HepG2 (cell line): ENCODE measurements at regions not wholly inside any gene's neighbourhood (a gene's known extent, or its start where the extent isn't known, plus 50 kb on each side); places are given as distances from the start of the nearest gene placed in this dataset.

Experiments used
- CEBPG ChIP-seq: IDR thresholded peaks from 2 replicates; pipeline ENCODE4 v1.6.1; 2016
- HNF1B ChIP-seq: sonication (generic); formaldehyde crosslinking; IDR thresholded peaks from 2 replicates; pipeline ENCODE4 v1.5.1; 2020; ENCODE audit warnings: mild to moderate bottlenecking, moderate library complexity, missing genetic modification reagents
- HNRNPL ChIP-seq: fragments of 200-400 bp; formaldehyde crosslinking; IDR thresholded peaks from 2 replicates; pipeline ENCODE4 v1.6.1; 2017; ENCODE audit warnings: mild to moderate bottlenecking, low read depth, low read length
- NFE2L1 ChIP-seq: sonication (generic); formaldehyde crosslinking; IDR thresholded peaks from 2 replicates; pipeline ENCODE4 v1.4.0; 2020; ENCODE audit warnings: missing genetic modification reagents, mild to moderate bottlenecking, borderline replicate concordance
- PBX2 ChIP-seq: IDR thresholded peaks from 2 replicates; pipeline ENCODE4 v1.6.1; 2016; ENCODE audit warnings: control low read depth
- RAD21 ChIP-seq: fragments of 450-650 bp; formaldehyde crosslinking; IDR thresholded peaks from 2 replicates; pipeline ENCODE4 v1.5.0; 2020; ENCODE audit warnings: mild to moderate bottlenecking
- RARG ChIP-seq: sonication (generic); formaldehyde crosslinking; IDR thresholded peaks from 2 replicates; pipeline ENCODE4 v1.4.0; 2020; ENCODE audit warnings: low read depth, mild to moderate bottlenecking, missing genetic modification reagents
- SETDB1 ChIP-seq: sonication (generic); formaldehyde crosslinking; IDR thresholded peaks from 2 replicates; pipeline ENCODE4 v1.5.1; 2020; ENCODE audit warnings: missing genetic modification reagents, mild to moderate bottlenecking, borderline replicate concordance
- SIN3B ChIP-seq: fragments of 150-350 bp; IDR thresholded peaks from 2 replicates; pipeline ENCODE4 v1.6.1; 2014; ENCODE audit warnings: low read length
- THAP9 ChIP-seq: sonication (generic); formaldehyde crosslinking; IDR thresholded peaks from 2 replicates; pipeline ENCODE4; 2020; ENCODE audit warnings: missing genetic modification reagents, mild to moderate bottlenecking, borderline replicate concordance
- TRIM22 ChIP-seq: fragments of 450-650 bp; IDR thresholded peaks from 2 replicates; pipeline ENCODE4 v1.6.1; 2017
- ZBTB26 ChIP-seq: IDR thresholded peaks from 2 replicates; pipeline ENCODE4 v1.6.1; 2016; ENCODE audit warnings: missing compliant biosample characterization, missing genetic modification reagents, borderline replicate concordance
- ZBTB34 ChIP-seq: sonication (generic); formaldehyde crosslinking; IDR thresholded peaks from 2 replicates; pipeline ENCODE4 v1.8.0; 2022; ENCODE audit warnings: mild to moderate bottlenecking, missing genetic modification reagents
- ZKSCAN1 ChIP-seq: fragments of 150-350 bp; IDR thresholded peaks from 2 replicates; pipeline ENCODE4 v1.6.1; 2014; ENCODE audit warnings: low read length
- ZNF343 ChIP-seq: sonication (generic); formaldehyde crosslinking; IDR thresholded peaks from 2 replicates; pipeline ENCODE4 v1.4.0; 2020; ENCODE audit warnings: mild to moderate bottlenecking, missing genetic modification reagents
- ZNF7 ChIP-seq: IDR thresholded peaks from 2 replicates; pipeline ENCODE4 v1.6.1; 2016; ENCODE audit warnings: missing biosample characterization, missing genetic modification reagents
- ZNF713 ChIP-seq: sonication (generic); formaldehyde crosslinking; IDR thresholded peaks from 2 replicates; pipeline ENCODE4 v1.4.0; 2020; ENCODE audit warnings: mild to moderate bottlenecking, missing genetic modification reagents
- ZNF816 ChIP-seq: sonication (generic); formaldehyde crosslinking; IDR thresholded peaks from 2 replicates; pipeline ENCODE4 v1.8.0; 2022; ENCODE audit warnings: missing genetic modification reagents, mild to moderate bottlenecking, borderline replicate concordance

- TF ChIP-seq THAP9: no peak
- TF ChIP-seq PBX2 (CRISPR knock-in tag): no peak
- no peak for TF ChIP-seq ZNF816 (CRISPR knock-in tag)
- no peak for TF ChIP-seq ZNF7 (CRISPR knock-in tag)
- no peak for TF ChIP-seq NFE2L1 (CRISPR knock-in tag)
- no peak for TF ChIP-seq RAD21 (CRISPR knock-in tag)
- peak; percentile 76; the same call in 1 of the 2 replicates for TF ChIP-seq ZBTB34 (CRISPR knock-in tag)
- no peak for TF ChIP-seq TRIM22
- no peak for TF ChIP-seq SETDB1 (CRISPR knock-in tag)
- no peak for TF ChIP-seq ZNF343 (CRISPR knock-in tag)
- no peak for TF ChIP-seq ZBTB26 (CRISPR knock-in tag)
- TF ChIP-seq HNRNPL: no peak
- TF ChIP-seq RARG (CRISPR knock-in tag): no peak
- TF ChIP-seq HNF1B (CRISPR knock-in tag): no peak
- no peak for TF ChIP-seq ZKSCAN1
- peak; percentile 97 for TF ChIP-seq CEBPG
- TF ChIP-seq SIN3B: no peak
- TF ChIP-seq ZNF713: no peak
Observed at GRCh38 chr19:46943150-46943946, 76.3 kb upstream of the NPAS1 start (continued).
